ENCODE measurements at regions not wholly inside any gene's neighbourhood (a gene's known extent, or its start where the extent isn't known, plus 50 kb on each side); places are given as distances from the start of the nearest gene placed in this dataset.
"Not testable (repeated sequence)": the region's sequence is repeated elsewhere in the genome, so short reads cannot be mapped to it uniquely, and the experiment has no call there.

- not testable (repeated sequence) for DNase-seq
These were observed 50.8 kb downstream of the PPIAL4G start for GRCh38 chr1:148432318-148432717.

DNA sequence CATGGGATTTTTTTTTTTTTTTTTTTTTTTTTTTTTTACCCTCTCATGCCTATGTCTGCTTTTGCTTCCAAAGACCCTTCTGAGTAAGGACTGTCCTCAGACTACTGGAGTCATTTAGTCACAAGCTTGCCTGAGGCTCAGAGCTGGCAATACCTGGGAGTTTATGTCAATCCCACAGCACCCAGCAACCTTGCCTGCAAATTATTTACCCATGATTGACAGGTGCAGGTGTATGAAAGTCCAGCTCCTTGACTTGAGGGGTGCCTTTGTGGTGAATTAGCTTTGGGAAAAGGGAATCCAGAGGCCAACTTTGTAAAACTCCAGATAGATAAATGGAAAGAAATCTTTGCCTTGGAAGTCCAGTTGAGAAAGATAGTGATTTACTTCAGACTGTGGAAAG is 53.2 kb downstream of the PPIAL4G start:
- not testable (repeated sequence) for DNase-seq

DNA sequence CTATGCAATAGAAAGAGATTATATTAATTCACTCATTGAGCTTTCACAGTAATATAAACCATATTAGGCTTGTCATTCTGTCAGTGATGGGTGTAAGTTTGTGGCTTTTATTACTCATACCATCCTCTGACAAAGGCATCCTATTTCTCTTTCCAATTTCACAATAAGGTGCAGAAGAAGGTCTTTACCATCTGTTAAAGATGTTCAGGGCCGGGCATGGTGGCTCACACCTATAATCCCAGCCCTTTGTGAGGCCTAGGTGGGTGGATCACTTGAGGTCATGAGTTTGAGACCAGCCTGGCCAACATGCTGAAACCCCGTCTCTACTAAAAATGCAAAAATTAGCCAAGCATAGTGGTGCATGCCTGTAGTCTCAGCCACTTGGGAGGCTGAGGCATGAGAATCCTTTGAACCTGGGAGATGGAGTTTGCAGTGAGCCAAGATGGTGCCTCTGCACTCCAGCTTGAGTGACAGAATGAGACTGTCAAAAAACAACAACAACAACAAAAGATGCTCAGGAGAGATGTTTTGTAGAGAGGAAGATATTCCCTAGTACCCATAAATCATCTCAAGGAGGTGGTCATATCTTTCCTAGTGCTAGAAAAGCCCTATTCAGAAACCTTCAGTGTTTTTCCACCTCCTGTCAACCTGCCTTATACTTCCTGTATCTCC is 56.0 kb downstream of the PPIAL4G start:
- peak; percentile 40 for DNase-seq

DNA sequence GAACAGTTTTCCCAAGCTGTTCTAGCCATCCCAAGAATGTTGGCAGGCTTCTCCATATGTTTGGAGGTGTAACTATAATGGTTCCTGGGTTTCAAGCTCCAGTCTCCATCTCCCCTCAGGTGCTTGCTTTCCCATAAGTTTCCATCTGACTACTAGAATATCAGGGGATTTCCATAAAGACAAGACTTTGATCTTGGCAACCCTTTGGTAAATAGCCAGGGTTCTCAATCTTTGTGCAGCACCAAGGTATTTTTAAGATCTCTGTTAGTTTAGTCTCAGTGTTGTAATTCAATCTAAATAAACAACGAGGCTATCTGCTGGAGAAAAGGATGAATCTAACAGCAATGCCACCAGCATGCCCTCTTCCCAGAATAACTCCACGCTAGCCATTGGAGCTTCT is 56.7 kb downstream of the PPIAL4G start:
- DNase-seq = not testable (repeated sequence)

GRCh38 chr1:148424143-148425003 is 58.7 kb downstream of the PPIAL4G start:
- DNase-seq = not testable (repeated sequence)

DNA sequence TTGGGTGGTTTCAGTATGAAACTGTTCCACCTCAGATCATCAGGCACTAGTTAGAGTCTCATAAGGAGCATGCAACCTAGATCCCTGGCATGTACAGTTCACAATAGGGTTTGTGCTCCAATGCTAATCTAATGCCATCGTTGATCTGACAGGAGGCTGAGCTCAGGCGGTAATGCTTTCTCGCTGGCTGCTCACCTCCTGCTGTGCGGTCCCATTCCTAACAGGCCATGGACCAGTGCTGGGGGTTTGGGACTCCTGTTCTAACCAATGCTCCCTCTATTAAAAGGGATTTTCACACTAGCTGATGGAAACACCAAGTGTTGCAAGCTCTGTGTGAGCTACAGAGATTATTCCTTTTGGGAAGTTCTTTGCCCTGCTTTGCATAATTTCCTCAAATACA is 60.2 kb downstream of the PPIAL4G start:
- DNase-seq = not testable (repeated sequence)

DNA sequence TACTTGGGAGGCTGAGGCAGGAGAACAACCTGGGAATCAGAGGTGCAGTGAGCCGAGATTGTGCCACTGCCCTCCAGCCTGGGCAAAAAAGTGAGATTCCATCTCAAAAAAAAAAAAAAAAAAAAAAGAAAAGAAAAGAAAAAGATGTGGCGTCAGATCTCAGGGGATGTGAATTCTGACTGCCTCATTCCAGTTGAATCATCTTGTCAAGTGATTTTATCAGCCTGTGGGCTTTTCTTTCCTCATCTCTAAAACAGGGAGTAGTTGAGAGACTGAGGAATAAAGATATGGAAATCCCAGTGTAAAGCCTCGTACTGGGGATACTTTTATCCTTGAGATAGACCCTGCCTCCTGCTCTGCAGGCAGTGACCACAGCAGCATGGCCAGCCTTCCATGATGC is 65.9 kb downstream of the PPIAL4G start:
- DNase-seq = not testable (repeated sequence)

DNA sequence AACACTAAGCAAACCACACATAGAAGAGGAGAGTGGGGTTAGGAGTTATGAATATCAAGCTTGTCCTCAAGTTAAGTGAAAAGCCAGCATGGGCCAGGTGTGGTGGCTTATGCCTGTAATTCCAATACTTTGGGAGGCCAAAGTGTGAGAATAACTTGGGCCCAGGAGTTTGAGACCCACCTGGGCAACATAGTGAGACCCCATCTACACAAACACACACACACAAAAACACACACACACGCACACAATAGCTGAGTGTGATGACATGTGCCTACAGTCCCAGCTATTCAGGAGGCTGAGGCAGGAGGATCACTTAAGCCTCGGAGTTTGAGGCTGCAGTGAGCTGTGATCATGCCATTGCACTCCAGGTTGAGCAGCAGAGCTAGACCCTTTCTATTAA is 69.7 kb downstream of the PPIAL4G start:
- not testable (repeated sequence) for DNase-seq

DNA sequence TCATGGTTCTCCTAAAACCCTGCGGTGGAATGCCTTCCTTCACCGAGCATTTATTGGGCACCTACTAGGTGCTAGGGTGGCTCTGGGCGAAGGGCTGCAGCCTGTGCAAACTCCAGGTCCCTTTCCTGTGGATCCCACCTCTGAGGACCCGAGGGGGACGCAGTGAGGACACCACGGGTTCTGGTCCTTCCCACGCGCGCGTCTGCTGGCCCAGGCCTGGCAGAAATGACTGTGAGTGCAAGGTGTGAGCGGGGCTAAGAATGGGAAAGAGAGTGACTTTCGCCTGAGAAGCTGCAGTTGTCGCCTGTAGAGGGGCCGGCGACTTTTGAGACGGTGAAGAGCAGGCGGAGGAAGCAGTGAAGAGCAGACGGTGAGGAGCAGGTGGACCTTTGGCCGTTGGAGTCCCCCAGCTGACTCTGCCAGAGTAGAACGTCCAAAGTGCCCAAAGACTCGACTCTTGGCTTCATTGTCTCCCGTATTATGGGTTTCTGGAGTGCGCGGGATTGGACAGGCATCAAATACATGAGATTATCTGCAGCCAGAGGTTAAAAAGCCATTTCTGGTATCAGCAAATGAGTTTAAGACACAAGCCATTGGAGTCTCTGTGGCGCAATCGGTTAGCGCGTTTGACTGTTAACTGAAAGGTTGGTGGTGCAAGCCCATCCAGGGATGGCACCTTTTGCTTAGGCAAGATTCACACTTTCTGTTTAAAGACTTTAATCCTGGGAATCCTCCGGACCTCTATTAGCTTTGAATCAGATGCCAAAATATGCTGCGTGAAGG is 78.1 kb downstream of the PPIAL4G start:
- not testable (repeated sequence) for DNase-seq

DNA sequence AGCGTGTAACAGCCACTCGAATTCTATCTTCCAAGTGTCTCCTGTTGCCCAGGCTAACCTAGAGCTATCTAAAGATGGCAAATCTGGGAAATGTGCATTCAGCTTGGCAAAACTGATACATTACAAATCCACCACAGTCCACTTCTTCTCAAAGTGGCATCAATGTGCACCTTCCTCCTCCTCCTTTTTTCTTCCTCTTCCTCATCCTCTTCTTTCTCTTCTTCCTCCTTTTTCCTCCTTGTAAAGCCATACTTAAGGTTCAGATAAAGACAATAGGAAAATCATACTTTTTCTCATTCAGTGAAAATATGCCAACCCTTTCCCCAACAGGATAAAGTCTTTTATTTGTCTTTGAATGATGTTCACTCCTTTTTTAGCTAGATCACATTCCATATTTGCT is 79.2 kb downstream of the PPIAL4G start:
- not testable (repeated sequence) for DNase-seq

DNA sequence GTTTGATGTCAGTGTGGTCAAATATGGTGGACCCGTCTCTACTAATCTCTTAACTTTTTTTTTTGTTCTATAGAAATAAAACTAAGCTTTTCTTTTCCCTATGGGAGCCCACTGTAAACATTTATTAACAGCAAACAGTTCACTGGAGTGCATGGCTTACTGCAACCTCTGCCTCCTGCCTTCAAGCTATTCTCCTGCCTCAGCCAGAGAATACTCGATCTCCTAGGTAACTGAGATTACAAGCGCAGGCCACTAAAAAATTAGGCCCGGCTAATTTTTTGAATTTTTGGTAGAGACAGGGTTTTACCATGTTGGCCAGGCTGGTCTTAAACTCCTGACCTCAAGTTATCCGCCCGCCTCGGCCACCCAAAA is 80.0 kb downstream of the PPIAL4G start:
- DNase-seq = not testable (repeated sequence)

- peak; percentile 92 for DNase-seq
These were observed 80.7 kb downstream of the PPIAL4G start for GRCh38 chr1:148402152-148403084.

- DNase-seq = not testable (repeated sequence)
These were observed 85.6 kb downstream of the PPIAL4G start for GRCh38 chr1:148397516-148397915.

DNA sequence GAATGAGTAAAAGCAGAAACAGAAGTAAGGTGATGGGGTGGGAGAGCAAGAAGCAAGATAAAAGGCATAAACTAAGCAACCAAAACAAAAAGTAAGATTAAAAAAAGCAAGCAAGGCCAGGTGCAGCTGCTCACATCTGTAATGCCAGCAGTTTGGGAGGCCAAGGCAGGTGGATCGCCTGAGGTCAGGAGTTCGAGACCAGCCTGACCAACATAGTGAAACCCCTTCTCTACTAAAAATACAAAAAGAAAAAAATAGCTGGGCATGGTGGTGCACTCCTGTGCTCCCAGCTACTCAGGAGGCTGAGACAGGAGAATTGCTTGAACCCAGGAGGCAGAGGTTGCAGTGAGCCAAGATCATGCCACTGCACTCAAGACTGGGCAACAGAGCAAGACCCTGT is 90.6 kb downstream of the PPIAL4G start:
- not testable (repeated sequence) for DNase-seq

DNA sequence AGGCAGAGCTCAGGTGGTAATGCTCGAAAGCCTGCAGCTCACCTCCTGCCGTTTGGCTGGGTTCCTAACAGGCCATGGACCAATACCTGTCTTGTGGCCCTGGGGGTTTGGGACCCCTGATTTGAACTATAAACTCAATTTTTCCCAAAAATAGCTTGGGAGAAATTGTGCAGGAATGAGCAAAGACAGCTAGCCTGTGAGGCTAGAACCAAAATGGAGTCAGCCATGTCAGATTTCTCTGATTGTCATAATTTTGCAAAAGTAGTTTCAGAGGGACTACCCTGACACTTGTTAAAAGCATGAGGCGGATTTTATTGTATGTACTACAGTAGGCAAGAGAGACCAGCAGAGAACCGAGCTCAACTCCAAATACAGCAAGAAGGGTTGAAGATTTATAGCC is 91.8 kb downstream of the PPIAL4G start:
- not testable (repeated sequence) for DNase-seq

GRCh38 chr1:148389027-148389339 is 94.1 kb downstream of the PPIAL4G start:
- DNase-seq = no peak

- DNase-seq = peak; percentile 93
These were observed 94.7 kb downstream of the PPIAL4G start for GRCh38 chr1:148388260-148389026.

DNA sequence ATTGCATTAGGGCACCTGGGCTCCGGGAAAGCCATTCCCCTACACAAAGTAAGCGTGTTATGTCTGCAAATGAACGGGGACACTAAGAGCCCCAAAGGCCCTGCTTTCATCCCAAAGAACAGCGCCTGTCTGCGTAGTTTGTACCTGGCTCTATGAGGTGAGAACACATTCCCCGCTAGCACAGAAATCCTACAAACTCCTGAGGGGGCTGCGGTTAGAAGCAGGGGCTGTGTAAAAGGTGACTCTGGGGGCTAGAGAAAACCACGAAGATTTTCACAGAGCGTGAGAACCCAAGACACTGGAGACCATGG is 95.2 kb downstream of the PPIAL4G start:
- not testable (repeated sequence) for DNase-seq

- DNase-seq = not testable (repeated sequence)
These were observed 95.8 kb downstream of the PPIAL4G start for GRCh38 chr1:148387122-148387948.

DNA sequence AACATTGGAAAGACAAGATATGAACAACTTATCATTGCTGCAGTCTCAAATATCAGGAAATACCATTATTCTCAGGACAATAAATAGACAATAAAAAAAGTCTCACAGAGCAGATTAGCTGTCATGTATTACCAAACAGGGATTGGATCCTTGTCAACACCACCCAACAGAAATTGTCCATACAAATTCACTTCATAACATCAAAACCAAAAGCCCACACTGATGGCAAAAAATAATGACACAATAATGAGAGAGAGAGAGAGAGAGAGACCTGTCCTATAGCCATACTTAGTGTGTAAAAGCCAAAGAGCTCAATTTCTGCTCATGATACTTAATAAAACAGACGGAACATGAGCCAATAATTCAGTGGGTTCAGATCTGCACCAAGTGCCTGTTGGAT is 96.5 kb downstream of the PPIAL4G start:
- no peak for DNase-seq

DNA sequence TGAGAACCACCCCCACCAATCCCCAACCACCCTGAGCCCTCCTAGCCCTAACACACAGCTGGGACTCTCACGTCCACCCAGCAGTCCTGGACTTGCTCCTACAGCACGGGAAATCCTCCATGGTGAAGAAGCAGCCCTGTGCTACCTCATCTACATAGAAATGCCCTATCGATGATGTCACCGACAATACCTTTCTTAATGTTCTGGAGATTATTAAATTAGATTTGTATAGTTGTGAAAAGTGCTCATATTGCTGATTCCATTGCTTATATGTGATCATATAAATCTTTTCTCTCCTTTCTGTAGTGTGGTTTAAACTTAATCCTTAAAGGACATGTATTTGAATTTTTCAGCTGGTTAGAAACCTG is 97.1 kb downstream of the PPIAL4G start:
- not testable (repeated sequence) for DNase-seq

All from stimulated activated CD4-positive, alpha-beta T cell treated with anti-CD3 and anti-CD28 coated beads, Interleukin-15, amount 100 ng/mL, for 24 hours (primary cell).